HG03175 (cell line): ENCODE measurements at regions not wholly inside any gene's neighbourhood (a gene's known extent, or its start where the extent isn't known, plus 50 kb on each side); places are given as distances from the start of the nearest gene placed in this dataset.
"Not testable (repeated sequence)": the region's sequence is repeated elsewhere in the genome, so short reads cannot be mapped to it uniquely, and the experiment has no call there.

Source experiments
- ATAC-seq: cut with Tn5 transposase; IDR thresholded peaks from one replicate; pipeline ENCODE4 v1.9.1; 2021; ENCODE audit warnings: mild to moderate bottlenecking, moderate library complexity; ENCODE audit not compliant: unreplicated experiment

DNA sequence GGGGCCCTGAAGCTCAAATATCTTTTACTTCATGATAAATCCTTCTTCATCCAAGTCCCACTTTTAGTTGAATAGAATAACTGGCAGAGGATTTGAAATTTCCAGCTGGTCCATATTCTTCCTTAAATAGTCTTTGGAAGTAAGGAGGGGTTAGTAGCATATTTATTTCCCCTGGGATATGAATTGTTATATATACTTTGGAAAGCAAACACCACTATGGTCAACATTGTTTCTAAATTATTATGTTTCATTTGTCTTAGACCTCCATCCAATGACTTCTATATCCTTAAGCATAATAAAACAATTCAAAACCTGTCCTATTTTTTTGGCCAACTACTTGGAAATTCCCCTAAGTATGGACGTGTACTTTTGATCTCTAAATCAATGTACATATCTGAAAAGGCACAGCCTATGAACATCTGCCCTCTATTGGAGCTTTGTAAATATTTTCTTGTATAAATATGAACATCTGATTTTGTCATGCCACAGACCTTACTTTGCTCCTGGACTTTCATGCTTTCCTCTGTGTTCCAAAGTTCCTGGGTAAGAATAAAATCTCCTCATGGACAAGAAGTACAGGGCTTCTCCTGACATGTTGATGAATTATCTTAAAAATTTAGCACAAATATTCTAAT is 1212.0 kb downstream of the GALC start:
- ATAC-seq, result no peak

DNA sequence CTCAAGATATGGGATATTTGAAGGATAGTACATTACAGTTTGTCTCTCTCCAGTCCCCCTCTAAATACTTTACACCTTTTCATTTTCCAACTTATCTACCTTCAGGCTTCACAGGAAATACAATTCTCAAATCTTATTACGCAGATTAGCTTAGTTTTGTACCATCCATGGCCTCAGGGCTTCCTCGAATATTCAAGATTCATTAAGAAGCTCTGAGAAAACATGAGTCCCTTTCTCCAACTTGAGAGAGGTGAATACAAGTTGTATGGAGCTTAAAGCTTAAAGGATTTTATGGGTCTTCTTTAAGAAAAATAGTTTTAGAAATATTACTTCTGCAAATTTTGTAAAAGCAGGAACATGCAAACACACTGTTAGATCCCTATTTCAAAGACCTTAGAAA is 1212.5 kb downstream of the GALC start:
- ATAC-seq, result no peak

DNA sequence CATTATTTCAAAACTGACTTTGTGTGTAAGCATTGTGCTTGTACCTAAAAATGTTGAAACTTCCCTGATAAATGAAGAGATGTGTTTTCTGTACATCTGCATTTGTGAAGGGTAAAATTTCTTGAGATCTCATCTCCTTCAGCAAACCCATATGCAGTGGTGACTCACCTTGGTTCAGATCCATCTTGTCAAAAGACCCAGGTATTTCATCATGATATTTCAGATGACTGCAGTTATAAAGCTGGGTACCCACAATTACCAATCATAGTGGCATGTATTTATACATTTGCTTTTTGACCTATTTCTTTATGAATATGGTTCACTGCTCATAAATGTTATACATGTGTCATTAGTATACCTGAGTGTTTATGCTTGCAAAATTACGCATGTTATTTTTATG is 1213.6 kb downstream of the GALC start:
- no peak for ATAC-seq

GRCh38 chr14:86777963-86778602 is 1214.9 kb downstream of the GALC start:
- no peak for ATAC-seq

DNA sequence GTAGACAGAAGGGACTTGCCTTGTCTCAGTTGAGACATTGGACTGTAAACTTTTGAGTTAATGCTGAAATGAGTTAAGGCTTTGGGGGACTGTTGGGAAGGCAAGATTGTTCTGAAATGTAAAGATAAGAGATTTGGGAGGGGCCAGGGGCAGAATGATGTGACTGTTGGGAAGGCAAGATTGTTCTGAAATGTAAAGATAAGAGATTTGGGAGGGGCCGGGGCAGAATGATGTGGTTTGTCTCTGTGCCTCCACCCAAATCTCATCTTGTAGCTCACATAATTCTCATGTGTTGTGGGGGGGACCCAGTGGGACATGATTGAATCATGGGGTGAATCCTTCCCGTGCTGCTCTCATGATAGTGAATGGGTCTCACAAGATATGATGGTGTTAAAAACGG is 1217.1 kb downstream of the GALC start:
- not testable (repeated sequence) for ATAC-seq

GRCh38 chr14:86774916-86775315 is 1218.1 kb downstream of the GALC start:
- ATAC-seq, result no peak

DNA sequence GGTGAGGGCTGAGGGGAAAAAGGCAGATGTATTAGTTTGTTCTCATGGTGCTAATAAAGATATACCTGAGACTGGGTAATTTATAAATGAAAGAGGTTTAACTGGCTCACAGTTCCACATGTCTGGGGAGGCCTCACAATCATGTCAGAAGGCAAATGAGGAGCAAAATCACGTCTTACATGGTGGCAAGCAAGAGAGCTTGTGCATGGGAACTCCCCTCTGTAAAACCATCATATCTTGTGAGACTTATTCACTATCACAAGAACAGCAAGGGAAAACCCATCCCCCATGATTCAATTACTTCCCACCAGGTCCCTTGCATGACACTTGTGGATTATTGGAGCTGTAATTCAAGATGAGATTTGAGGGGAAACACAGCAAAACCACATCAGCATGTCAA is 1220.9 kb downstream of the GALC start:
- ATAC-seq, result no peak

- no peak for ATAC-seq
These were observed 1222.8 kb downstream of the GALC start for GRCh38 chr14:86770186-86770585.

DNA sequence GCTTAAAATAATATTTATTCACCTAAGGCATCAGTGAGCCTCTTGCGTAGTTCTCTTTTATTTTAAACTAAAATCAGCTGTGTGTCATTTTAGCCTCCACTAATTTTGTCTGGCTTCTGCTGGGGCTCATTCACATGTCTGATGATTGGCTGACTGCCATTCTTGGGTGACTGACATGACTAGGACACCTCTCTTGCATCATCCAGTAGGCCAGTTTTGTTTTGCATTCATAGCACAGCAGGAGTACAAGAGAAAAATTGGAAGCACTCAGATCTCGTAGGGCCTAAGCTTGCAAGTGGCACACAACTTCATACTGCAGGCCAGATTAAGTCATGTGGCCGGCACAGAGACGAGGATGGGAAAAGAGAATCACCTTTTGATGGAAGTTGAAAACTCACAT is 1226.5 kb downstream of the GALC start:
- ATAC-seq, result no peak

DNA sequence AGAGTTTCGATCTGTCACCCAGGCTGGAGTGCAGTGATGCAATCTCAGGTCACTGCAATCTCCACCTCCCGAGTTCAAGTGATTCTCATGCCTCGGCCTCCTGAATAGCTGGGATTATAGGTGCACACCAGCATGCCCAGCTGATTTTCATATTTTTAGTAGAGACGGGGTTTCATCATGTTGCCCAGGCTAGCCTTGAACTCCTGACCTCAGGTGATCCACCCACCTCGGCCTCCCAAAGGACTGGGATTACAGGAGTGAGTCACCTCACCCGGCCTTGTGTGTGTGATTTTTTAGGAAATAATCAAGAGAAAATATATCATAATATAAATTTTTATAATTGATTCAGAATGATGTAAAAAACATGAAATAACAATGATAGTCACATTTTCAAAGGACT is 1231.4 kb downstream of the GALC start:
- no peak for ATAC-seq

DNA sequence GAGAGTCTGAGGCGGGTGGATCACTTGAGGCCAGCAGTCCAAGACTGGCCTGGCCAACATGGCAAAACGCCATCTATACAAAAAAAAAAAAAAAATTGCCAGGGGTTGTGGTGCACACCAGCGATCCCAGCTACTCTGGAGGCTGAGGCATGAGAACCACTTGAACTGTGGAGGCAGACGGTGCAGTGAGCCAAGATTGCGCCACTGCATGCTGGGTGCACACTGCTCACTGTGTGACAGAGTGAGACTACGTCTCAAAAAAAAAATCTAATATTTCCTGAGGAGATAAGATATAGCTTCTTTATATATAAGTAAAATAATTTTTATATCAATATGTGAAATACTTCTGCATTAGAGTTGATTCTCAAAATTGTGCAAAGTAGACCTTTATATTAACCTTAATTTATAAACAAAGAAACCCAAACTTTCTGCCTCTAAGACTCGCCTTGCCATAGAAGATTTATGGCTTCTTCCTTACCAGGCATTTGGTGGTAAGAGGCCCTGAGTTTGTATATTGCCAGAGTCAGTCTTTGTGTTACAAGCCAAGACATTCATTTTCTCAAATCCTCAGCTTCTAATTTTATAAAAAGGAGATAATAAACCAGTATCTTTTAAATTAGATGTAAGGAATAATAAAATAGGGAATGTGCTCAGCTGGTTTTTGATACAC is 1226.7 kb downstream of the FLRT2 start:
- ATAC-seq, result no peak

GRCh38 chr14:86750488-86750887 is 1220.5 kb downstream of the FLRT2 start:
- ATAC-seq, result not testable (repeated sequence)

DNA sequence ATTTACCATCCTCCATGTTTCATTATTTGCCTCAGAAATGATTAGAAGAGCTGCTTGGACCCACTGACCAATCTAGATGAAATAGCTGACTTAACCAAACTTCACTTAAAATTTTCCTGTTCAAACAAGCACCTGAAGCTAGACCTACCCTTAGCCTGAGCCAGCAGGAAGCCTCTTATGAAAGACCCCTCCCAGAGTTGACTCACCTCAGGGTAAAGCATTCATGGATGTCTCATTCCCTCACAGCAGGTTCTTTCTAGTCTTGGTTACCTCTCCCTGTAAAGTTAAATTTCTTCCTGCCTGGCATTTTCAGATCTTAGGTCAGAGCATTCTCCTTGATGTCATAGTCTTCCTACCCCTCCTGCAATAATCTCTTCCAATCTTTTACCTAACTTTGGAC is 1209.8 kb downstream of the FLRT2 start:
- ATAC-seq, result no peak

DNA sequence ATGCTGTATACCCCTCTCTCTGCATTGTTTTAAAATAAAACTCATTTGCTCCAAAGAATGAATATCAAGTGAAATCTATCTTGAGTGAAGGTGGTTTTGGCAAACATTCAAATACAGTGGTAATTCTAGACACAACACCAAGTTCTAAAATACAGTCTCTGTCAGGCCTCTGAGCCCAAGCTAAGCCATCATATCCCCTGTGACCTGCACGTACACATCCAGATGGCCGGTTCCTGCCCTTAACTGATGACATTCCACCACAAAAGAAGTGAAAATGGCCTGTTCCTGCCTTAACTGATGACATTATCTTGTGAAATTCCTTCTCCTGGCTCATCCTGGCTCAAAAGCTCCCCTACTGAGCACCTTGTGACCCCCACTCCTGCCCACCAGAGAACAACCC is 1201.5 kb downstream of the FLRT2 start:
- not testable (repeated sequence) for ATAC-seq

GRCh38 chr14:86723254-86723624 is 1193.3 kb downstream of the FLRT2 start:
- no peak for ATAC-seq

GRCh38 chr14:86722612-86723253 is 1192.8 kb downstream of the FLRT2 start:
- ATAC-seq, result no peak

GRCh38 chr14:86714575-86714974 is 1184.6 kb downstream of the FLRT2 start:
- ATAC-seq, result no peak

DNA sequence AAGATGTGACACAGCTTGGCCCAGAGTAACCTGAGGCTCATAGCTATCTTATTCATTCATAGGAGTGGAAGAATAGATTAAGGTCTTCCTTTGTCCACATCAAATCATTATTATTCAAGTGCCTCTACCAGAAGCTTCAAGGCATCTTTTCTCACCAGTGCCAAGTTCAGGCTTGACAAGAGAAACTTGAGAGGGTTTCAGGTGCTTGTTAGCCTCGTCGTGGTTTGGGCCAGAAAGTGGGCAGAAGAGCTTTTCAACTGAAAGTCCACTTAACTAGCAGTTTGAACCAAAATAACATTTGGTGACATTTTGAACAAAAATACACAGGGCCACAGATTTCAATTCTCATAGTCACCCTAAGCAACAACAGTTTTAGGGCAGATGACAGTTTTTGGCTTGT is 1184.2 kb downstream of the FLRT2 start:
- no peak for ATAC-seq

DNA sequence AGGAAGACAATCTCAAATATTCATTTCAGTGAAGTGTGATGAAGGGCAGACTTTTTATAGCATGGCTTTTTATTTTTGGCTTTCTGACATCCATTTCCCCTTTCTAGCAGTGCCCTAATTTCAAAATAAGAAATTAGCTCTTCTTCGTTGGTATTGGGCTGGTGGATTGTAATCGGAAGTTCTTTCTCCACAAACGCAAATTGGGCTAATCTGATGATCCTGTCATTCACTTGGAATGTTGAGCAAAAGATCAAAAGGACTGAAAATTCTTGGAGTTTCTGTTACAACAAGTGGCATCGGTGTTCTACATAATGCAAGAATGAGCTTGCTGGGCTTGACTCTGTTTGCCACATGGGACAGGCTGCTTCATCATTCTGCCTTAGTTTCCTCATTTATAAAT is 1182.8 kb downstream of the FLRT2 start:
- no peak for ATAC-seq

DNA sequence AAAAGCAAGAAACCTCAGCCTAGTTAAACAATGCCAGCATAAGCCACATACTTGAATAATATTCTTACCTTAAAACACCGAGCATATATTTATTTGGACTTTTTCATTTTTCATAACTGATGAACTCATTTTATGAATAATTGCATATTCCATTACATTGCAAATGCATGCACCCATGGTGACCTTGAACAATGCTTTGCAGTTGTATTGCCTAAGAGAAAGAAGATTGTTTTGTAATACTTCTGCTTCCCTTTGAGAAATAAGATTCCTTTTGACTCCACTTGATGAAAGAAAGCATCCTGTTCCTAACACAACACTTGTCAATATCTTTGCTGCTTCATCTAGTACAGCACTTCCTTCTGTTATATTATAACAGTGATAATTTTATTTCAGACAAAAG is 1182.2 kb downstream of the FLRT2 start:
- no peak for ATAC-seq

- ATAC-seq, result no peak
These were observed 1178.9 kb downstream of the FLRT2 start for GRCh38 chr14:86708846-86709339.

GRCh38 chr14:86707071-86707470 is 1177.1 kb downstream of the FLRT2 start:
- no peak for ATAC-seq
